NCI-H1436 (cell line): ENCODE measurements at regions not wholly inside any gene's neighbourhood (a gene's known extent, or its start where the extent isn't known, plus 50 kb on each side); places are given as distances from the start of the nearest gene placed in this dataset.
"Not testable (repeated sequence)": the region's sequence is repeated elsewhere in the genome, so short reads cannot be mapped to it uniquely, and the experiment has no call there.

Experiments
- DNase-seq: peaks from one replicate; lab custom pipeline; 2025; lab: John Stamatoyannopoulos, UW

- DNase-seq, result no peak
These were observed 74.2 kb upstream of the RGPD5 start for GRCh38 chr2:109719871-109720270.

- DNase-seq, result no peak
These were observed 73.6 kb upstream of the RGPD5 start for GRCh38 chr2:109720380-109721106.

GRCh38 chr2:109721135-109721534 is 73.0 kb upstream of the RGPD5 start:
- no peak for DNase-seq

GRCh38 chr2:109721626-109722025 is 72.5 kb upstream of the RGPD5 start:
- no peak for DNase-seq

- DNase-seq, result no peak
These were observed 72.1 kb upstream of the RGPD5 start for GRCh38 chr2:109722026-109722425.

GRCh38 chr2:109722640-109723039 is 71.5 kb upstream of the RGPD5 start:
- DNase-seq, result not testable (repeated sequence)

- not testable (repeated sequence) for DNase-seq
These were observed 71.0 kb upstream of the RGPD5 start for GRCh38 chr2:109723153-109723552.

GRCh38 chr2:109724533-109725460 is 69.3 kb upstream of the RGPD5 start:
- no peak for DNase-seq

- no peak for DNase-seq
These were observed 67.5 kb upstream of the RGPD5 start for GRCh38 chr2:109726379-109727270.

GRCh38 chr2:109727929-109728447 is 66.1 kb upstream of the RGPD5 start:
- DNase-seq, result no peak

GRCh38 chr2:109733746-109734145 is 60.4 kb upstream of the RGPD5 start:
- DNase-seq, result not testable (repeated sequence)

- DNase-seq, result no peak
These were observed 57.8 kb upstream of the RGPD5 start for GRCh38 chr2:109736177-109736827.
